Omental fat pad (tissue), 3 donors: ENCODE measurements at regions not wholly inside any gene's neighbourhood (a gene's known extent, or its start where the extent isn't known, plus 50 kb on each side); places are given as distances from the start of the nearest gene placed in this dataset.

Source experiments
- ATAC-seq: fragments of 150-250 bp; one replicate; pipeline ENCODE4 v1.9.1; 2016; ENCODE audit warnings: mild to moderate bottlenecking, moderate library complexity; ENCODE audit not compliant: low FRiP score
- DNase-seq: peaks from one replicate; pipeline ENCODE4 v3.0.0-alpha.2; 2019; ENCODE audit warnings: low spot score
- CTCF ChIP-seq, 3 donors: fragments of 450-650 bp; IDR thresholded peaks; one replicate each; pipeline ENCODE4 v1.5.1; 2016 to 2017; ENCODE audit warnings: antibody characterized with exemption in 3 of 3, mild to moderate bottlenecking in 3 of 3, moderate library complexity in 2 of 3

GRCh38 chr2:215750763-215751162 is 262.6 kb downstream of the MREG start:
- TF ChIP-seq CTCF (IDR thresholded peaks at IDR 0.05): no peak
- ATAC-seq: no peak
- no peak for DNase-seq

- DNase-seq (peak; percentile 57), ATAC-seq (peak; percentile 73)
- no peak for TF ChIP-seq CTCF (IDR thresholded peaks at IDR 0.05)
These were observed 264.0 kb downstream of the MREG start for GRCh38 chr2:215749092-215749957.

GRCh38 chr2:215748446-215748845 is 264.9 kb downstream of the MREG start:
- no peak for TF ChIP-seq CTCF (IDR thresholded peaks at IDR 0.05)
- ATAC-seq: peak; percentile 41
- DNase-seq: peak; percentile 34

GRCh38 chr2:215746887-215747615 is 266.3 kb downstream of the MREG start:
- TF ChIP-seq CTCF (IDR thresholded peaks at IDR 0.05): no peak
- no peak for DNase-seq
- no peak for ATAC-seq

- no peak for TF ChIP-seq CTCF (IDR thresholded peaks at IDR 0.05)
- ATAC-seq: no peak
- DNase-seq: no peak
These were observed 267.0 kb downstream of the MREG start for GRCh38 chr2:215746226-215746886.

GRCh38 chr2:215745331-215745730 is 268.0 kb downstream of the MREG start:
- DNase-seq: no peak
- no peak for ATAC-seq
- TF ChIP-seq CTCF (IDR thresholded peaks at IDR 0.05): no peak
